Adrenal gland (tissue), 5 donors: ENCODE measurements at regions not wholly inside any gene's neighbourhood (a gene's known extent, or its start where the extent isn't known, plus 50 kb on each side); places are given as distances from the start of the nearest gene placed in this dataset.

Source experiments
- POLR2A ChIP-seq, 2 donors: fragments of 450-650 bp; IDR thresholded peaks; one replicate each; pipeline ENCODE4 v1.6.1; 2017; ENCODE audit warnings: antibody characterized with exemption in 2 of 2, mild to moderate bottlenecking in 2 of 2, moderate library complexity in 1 of 2
- TF ChIP-seq, protein P1 (sequence below), 6 experiments: fragments of 450-650 bp in 4 of 6; fragments of 200-600 bp in 2 of 6; sonication (generic) in 1 of 6; IDR thresholded peaks; 1 replicate in 5 of 6; 2 replicates in 1 of 6; pipeline versions ENCODE4 v1.5.1 to v1.8.0; 2016 to 2021; ENCODE audit warnings: antibody characterized with exemption in 6 of 6, mild to moderate bottlenecking in 2 of 6, moderate library complexity in 1 of 6
- donor health status: DM: no; HTN: no; CAD: no.

DNA sequence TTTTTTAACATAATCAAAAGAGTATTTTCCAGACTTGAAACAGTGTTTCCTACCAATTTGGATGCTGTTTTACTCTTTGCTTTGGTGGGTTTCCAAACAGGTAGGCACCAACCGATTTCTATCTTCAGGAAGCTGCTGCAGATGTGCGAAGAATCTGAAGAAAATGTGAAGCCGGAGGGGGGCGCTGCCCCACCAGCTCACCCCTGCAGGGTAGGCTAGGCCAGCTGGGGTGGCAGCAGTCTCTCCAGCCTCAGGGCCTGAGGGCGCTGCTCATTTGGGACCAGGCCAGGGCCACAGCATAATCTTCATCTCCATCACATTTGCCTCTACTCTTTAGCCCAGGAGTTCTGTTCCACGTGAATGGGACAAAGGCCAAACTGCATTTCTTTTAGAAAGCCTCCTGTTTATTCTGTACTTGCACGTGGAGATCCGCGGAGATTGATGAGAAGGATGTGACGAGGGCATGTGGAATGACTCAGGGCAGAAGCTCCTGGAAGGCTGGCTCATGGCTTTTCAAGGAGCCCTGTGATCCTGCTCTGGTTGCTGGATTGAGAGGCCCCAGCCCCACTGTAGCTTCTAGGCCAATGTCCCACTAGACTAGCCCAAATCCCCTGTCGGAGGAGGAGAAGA lies 84.2 kb upstream of the FAM136A start:
- TF ChIP-seq, protein P1, sequence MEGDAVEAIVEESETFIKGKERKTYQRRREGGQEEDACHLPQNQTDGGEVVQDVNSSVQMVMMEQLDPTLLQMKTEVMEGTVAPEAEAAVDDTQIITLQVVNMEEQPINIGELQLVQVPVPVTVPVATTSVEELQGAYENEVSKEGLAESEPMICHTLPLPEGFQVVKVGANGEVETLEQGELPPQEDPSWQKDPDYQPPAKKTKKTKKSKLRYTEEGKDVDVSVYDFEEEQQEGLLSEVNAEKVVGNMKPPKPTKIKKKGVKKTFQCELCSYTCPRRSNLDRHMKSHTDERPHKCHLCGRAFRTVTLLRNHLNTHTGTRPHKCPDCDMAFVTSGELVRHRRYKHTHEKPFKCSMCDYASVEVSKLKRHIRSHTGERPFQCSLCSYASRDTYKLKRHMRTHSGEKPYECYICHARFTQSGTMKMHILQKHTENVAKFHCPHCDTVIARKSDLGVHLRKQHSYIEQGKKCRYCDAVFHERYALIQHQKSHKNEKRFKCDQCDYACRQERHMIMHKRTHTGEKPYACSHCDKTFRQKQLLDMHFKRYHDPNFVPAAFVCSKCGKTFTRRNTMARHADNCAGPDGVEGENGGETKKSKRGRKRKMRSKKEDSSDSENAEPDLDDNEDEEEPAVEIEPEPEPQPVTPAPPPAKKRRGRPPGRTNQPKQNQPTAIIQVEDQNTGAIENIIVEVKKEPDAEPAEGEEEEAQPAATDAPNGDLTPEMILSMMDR (IDR thresholded peaks at IDR 0.05) = no peak
- no peak for TF ChIP-seq POLR2A (IDR thresholded peaks at IDR 0.05)
